Osteoblast (primary cell): ENCODE measurements at regions not wholly inside any gene's neighbourhood (a gene's known extent, or its start where the extent isn't known, plus 50 kb on each side); places are given as distances from the start of the nearest gene placed in this dataset.

Experiments
- DNase-seq: peaks from one replicate; pipeline ENCODE4 v3.0.0; 2011; ENCODE audit warnings: low spot score, mixed read lengths; ENCODE audit not compliant: insufficient read length; ENCODE audit errors: missing footprints
- H2AFZ ChIP-seq: 2 replicates; pipeline ENCODE4 v1.6.0; 2011; ENCODE audit warnings: mild to moderate bottlenecking, low read length
- H3K27ac ChIP-seq: 2 replicates; pipeline ENCODE4 v1.5.1; 2011; ENCODE audit warnings: mild to moderate bottlenecking, low read depth, low read length, moderate library complexity
- H3K27me3 ChIP-seq: 2 replicates; pipeline ENCODE4 v1.6.0; 2012; ENCODE audit warnings: mild to moderate bottlenecking, control low read depth, inconsistent platforms, low read length, moderate library complexity; ENCODE audit not compliant: insufficient read depth
- H3K36me3 ChIP-seq: 2 replicates; pipeline ENCODE4 v1.5.1; 2011; ENCODE audit warnings: mild to moderate bottlenecking, low read length, control low read depth, moderate library complexity; ENCODE audit not compliant: insufficient read depth
- H3K4me1 ChIP-seq: 2 replicates; pipeline ENCODE4 v1.5.1; 2011; ENCODE audit warnings: mild to moderate bottlenecking, low read length, control low read depth, moderate library complexity; ENCODE audit not compliant: insufficient read depth
- H3K4me2 ChIP-seq: 2 replicates; pipeline ENCODE4 v1.6.0; 2011; ENCODE audit warnings: mild to moderate bottlenecking, low read length; ENCODE audit not compliant: insufficient read depth
- H3K4me3 ChIP-seq: fragments of 200-600 bp; sonication (generic); 3 replicates; pipeline ENCODE4 v1.5.1; 2012; ENCODE audit warnings: mild to moderate bottlenecking, low read length, inconsistent platforms; ENCODE audit not compliant: insufficient read depth
- H3K79me2 ChIP-seq: 2 replicates; pipeline ENCODE4 v1.6.0; 2012; ENCODE audit warnings: mild to moderate bottlenecking, low read length, control low read depth, inconsistent platforms; ENCODE audit not compliant: insufficient read depth
- H3K9me3 ChIP-seq: 2 replicates; pipeline ENCODE4 v1.5.1; 2011; ENCODE audit warnings: low read depth, low read length, control low read depth
- H4K20me1 ChIP-seq: 2 replicates; pipeline ENCODE4 v1.6.0; 2012; ENCODE audit warnings: mild to moderate bottlenecking, low read length, control low read depth; ENCODE audit not compliant: insufficient read depth
- TF ChIP-seq, protein P1 (sequence below): IDR thresholded peaks from 2 replicates; pipeline ENCODE4 v1.5.1; 2011; ENCODE audit warnings: mild to moderate bottlenecking, low read depth, low read length, moderate library complexity; ENCODE audit errors: extremely low read depth

DNA sequence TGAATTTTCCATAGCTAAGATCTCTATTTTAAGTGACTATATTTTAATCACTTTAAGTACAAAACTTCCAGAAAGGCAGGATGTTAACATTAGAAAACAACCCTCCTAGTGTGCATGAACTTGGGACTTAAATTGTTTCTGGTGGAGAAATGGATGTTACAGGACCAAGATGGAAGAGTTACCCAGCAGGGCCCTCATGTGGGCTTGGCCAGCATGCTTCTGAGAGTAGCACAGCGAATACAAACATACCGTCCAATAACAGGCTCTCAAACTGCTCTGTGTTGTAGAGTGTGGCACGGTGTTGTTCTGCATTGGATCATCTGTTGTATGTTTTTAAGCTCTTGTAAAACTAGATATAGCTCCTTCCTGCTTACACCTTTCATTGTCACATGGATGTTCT, 346.1 kb upstream of the SMIM21 start:
- H3K27ac ChIP-seq = no peak overlapping the region
- TF ChIP-seq, protein P1, sequence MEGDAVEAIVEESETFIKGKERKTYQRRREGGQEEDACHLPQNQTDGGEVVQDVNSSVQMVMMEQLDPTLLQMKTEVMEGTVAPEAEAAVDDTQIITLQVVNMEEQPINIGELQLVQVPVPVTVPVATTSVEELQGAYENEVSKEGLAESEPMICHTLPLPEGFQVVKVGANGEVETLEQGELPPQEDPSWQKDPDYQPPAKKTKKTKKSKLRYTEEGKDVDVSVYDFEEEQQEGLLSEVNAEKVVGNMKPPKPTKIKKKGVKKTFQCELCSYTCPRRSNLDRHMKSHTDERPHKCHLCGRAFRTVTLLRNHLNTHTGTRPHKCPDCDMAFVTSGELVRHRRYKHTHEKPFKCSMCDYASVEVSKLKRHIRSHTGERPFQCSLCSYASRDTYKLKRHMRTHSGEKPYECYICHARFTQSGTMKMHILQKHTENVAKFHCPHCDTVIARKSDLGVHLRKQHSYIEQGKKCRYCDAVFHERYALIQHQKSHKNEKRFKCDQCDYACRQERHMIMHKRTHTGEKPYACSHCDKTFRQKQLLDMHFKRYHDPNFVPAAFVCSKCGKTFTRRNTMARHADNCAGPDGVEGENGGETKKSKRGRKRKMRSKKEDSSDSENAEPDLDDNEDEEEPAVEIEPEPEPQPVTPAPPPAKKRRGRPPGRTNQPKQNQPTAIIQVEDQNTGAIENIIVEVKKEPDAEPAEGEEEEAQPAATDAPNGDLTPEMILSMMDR = no peak
- DNase-seq = no peak
- no peaks in the 10 kb centered on the region for H4K20me1 ChIP-seq
- H3K4me3 ChIP-seq = no peak overlapping the region
- no peaks in the 10 kb centered on the region for H3K79me2 ChIP-seq
- no peaks in the 10 kb centered on the region for H3K4me1 ChIP-seq
- H3K9me3 ChIP-seq = no peaks in the 10 kb centered on the region
- no peak overlapping the region for H3K4me2 ChIP-seq
- H3K36me3 ChIP-seq = no peaks in the 10 kb centered on the region
- no peaks in the 10 kb centered on the region for H3K27me3 ChIP-seq
- H2AFZ ChIP-seq = no peak overlapping the region

- Histone ChIP-seq H2AFZ (no peak overlapping the region), H3K9me3 (no peaks in the 10 kb centered on the region), H3K79me2 (no peaks in the 10 kb centered on the region), H3K4me1 (no peaks in the 10 kb centered on the region), H3K27me3 (no peaks in the 10 kb centered on the region), H4K20me1 (no peaks in the 10 kb centered on the region), H3K27ac (no peak overlapping the region), H3K4me3 (no peak overlapping the region), H3K36me3 (no peaks in the 10 kb centered on the region), H3K4me2 (no peak overlapping the region)
- no peak for DNase-seq
- TF ChIP-seq, protein P1 = no peak
These were observed 335.3 kb upstream of the SMIM21 start for GRCh38 chr18:75762758-75763157.

DNA sequence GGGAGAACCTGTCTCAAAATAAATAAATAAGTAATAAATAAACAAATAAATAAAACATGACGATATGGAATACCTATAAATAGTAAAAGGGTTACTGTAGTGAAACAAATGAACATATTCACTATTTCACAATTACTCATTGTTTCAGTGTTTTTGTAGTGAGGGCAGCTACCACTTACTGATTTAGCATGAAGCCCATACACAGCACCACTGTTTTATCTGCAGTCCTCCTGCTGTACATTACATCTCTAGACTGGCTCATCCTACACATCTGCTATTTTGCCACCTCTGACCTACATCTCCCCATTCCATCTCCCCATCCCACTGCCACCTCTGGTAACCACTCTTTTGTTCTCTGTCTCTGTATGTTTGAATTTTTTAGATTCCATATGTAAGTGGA, 332.7 kb upstream of the SMIM21 start:
- Histone ChIP-seq H3K4me2 (no peak overlapping the region), H3K4me3 (no peak overlapping the region), H3K79me2 (no peaks in the 10 kb centered on the region), H3K9me3 (no peaks in the 10 kb centered on the region), H3K36me3 (no peaks in the 10 kb centered on the region), H4K20me1 (no peaks in the 10 kb centered on the region), H3K4me1 (no peaks in the 10 kb centered on the region), H3K27ac (no peak overlapping the region), H2AFZ (no peak overlapping the region), H3K27me3 (no peaks in the 10 kb centered on the region)
- TF ChIP-seq, protein P1 = no peak
- no peak for DNase-seq

DNA sequence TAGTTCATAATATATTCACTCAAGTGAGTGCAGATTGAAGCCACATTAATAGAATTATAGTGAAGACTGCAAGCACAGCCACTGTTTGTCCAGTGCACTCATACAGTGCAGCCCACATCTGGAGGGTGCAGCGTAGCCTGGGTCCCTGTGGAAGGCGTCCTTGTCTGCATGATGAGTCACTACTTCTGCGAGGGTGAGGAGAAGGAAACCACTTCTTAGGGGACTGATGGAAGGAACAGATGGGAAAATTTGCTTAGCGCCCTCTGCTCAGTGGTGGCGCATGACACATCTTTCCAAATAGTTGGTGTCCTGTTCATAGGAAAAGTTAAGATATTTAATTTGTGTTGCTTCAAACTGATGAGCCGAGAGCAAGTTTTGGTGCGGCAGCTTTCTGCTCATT, 330.4 kb upstream of the SMIM21 start:
- H3K4me3 ChIP-seq = no peak overlapping the region
- no peaks in the 10 kb centered on the region for H3K36me3 ChIP-seq
- no peak overlapping the region for H3K27ac ChIP-seq
- H4K20me1 ChIP-seq = no peaks in the 10 kb centered on the region
- DNase-seq = no peak
- H3K79me2 ChIP-seq = no peaks in the 10 kb centered on the region
- no peaks in the 10 kb centered on the region for H3K4me1 ChIP-seq
- no peaks in the 10 kb centered on the region for H3K9me3 ChIP-seq
- TF ChIP-seq, protein P1 = no peak
- H2AFZ ChIP-seq = no peak overlapping the region
- H3K4me2 ChIP-seq = no peak overlapping the region
- no peaks in the 10 kb centered on the region for H3K27me3 ChIP-seq
